Stimulated activated CD4-positive, alpha-beta T cell treated with anti-CD3 and anti-CD28 coated beads, Interleukin-1b, Interleukin-23, amount 100 ng/mL, for 1 hour (primary cell): ENCODE measurements at regions not wholly inside any gene's neighbourhood (a gene's known extent, or its start where the extent isn't known, plus 50 kb on each side); places are given as distances from the start of the nearest gene placed in this dataset.
"Not testable (repeated sequence)": the region's sequence is repeated elsewhere in the genome, so short reads cannot be mapped to it uniquely, and the experiment has no call there.

Experiments
- DNase-seq, 2 donors: peaks; one replicate each; pipeline ENCODE4 v3.0.0-alpha.2; 2020; ENCODE audit warnings: low read depth in 2 of 2

GRCh38 chr4:56142088-56142487, 193.3 kb downstream of the CEP135 start:
- DNase-seq = no peak

- DNase-seq = no peak
These were observed 190.6 kb downstream of the CEP135 start for GRCh38 chr4:56139241-56139827.

- not testable (repeated sequence) for DNase-seq
These were observed 186.1 kb downstream of the CEP135 start for GRCh38 chr4:56134834-56135233.

- no peak for DNase-seq
These were observed 185.5 kb downstream of the CEP135 start for GRCh38 chr4:56134266-56134665.

- no peak for DNase-seq
These were observed 184.1 kb downstream of the CEP135 start for GRCh38 chr4:56132835-56133234.

- not testable (repeated sequence) for DNase-seq
These were observed 183.4 kb downstream of the CEP135 start for GRCh38 chr4:56132188-56132587.

- DNase-seq = no peak
These were observed 181.9 kb downstream of the CEP135 start for GRCh38 chr4:56130606-56131155.

- no peak for DNase-seq
These were observed 180.7 kb downstream of the CEP135 start for GRCh38 chr4:56129431-56129861.

GRCh38 chr4:56128213-56128612, 179.5 kb downstream of the CEP135 start:
- DNase-seq = no peak

GRCh38 chr4:56127716-56128115, 179.0 kb downstream of the CEP135 start:
- DNase-seq = no peak

- no peak for DNase-seq
These were observed 174.8 kb downstream of the CEP135 start for GRCh38 chr4:56123547-56123946.

- DNase-seq = no peak
These were observed 174.3 kb downstream of the CEP135 start for GRCh38 chr4:56123051-56123450.

- no peak for DNase-seq
These were observed 170.1 kb downstream of the CEP135 start for GRCh38 chr4:56118845-56119244.

- DNase-seq = no peak
These were observed 169.3 kb downstream of the CEP135 start for GRCh38 chr4:56118055-56118454.

- DNase-seq = no peak
These were observed 167.2 kb downstream of the CEP135 start for GRCh38 chr4:56115898-56116297.

GRCh38 chr4:56112377-56112776, 163.6 kb downstream of the CEP135 start:
- no peak for DNase-seq

GRCh38 chr4:56106180-56107147, 157.7 kb downstream of the CEP135 start:
- DNase-seq = no peak

- no peak for DNase-seq
These were observed 155.4 kb downstream of the CEP135 start for GRCh38 chr4:56104188-56104587.

GRCh38 chr4:56102601-56103000, 153.9 kb downstream of the CEP135 start:
- no peak for DNase-seq

GRCh38 chr4:56099378-56099786, 150.6 kb downstream of the CEP135 start:
- no peak for DNase-seq

- no peak for DNase-seq
These were observed 144.8 kb downstream of the CEP135 start for GRCh38 chr4:56093576-56093975.

GRCh38 chr4:56092540-56092939, 143.8 kb downstream of the CEP135 start:
- no peak for DNase-seq

GRCh38 chr4:56086561-56086960, 137.8 kb downstream of the CEP135 start:
- no peak for DNase-seq
